Stimulated activated CD8-positive, alpha-beta memory T cell treated with anti-CD3 and anti-CD28 coated beads, Interleukin-7, amount 100 ng/mL, for 48 hours (primary cell): ENCODE measurements at regions not wholly inside any gene's neighbourhood (a gene's known extent, or its start where the extent isn't known, plus 50 kb on each side); places are given as distances from the start of the nearest gene placed in this dataset.
"Not testable (repeated sequence)": the region's sequence is repeated elsewhere in the genome, so short reads cannot be mapped to it uniquely, and the experiment has no call there.

Source experiments
- DNase-seq, 2 donors: peaks; one replicate each; pipeline ENCODE4 v3.0.0-alpha.2; 2020; ENCODE audit warnings: low read depth in 1 of 2; ENCODE audit errors: extremely low read depth in 1 of 2

DNA sequence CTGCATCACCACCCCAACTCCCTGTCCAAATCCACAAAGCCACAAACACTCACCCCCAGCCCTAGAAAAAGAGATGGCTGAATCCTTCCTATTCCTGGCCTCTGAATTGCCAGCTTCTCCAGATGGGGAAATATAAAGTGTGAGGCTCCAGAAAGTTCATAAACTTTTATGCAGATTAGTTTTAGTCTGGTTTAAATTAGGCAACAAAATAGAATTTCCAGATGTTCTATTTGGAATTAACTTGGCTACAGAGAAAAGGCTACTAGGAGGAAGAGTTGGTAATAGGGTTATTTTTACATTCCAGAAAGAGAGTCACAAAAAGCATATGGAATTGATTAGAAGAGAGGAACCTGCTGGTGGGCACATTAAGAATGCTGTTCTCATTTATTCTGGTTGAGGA is 56.0 kb downstream of the EN1 start:
- no peak for DNase-seq

DNA sequence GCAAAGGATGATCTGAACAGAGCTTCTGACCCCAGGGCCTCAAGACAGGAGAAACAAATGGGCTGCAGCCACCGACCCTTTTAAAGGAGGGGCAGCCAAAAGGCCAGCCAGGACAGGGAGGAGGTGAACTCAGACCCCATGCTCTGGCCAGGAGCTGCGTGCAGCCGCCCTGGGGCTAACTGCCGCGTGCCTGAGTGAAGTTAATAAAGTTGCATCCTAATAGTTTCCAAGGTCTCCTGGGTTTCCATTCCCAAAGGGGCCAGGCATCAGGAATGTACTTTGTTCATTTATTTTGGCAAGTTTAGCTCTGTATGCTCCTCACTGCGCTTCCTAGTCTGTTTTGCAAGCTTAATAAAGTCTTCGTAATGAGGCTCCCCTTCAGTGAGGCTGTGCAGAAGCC is 60.7 kb downstream of the EN1 start:
- DNase-seq, result no peak

DNA sequence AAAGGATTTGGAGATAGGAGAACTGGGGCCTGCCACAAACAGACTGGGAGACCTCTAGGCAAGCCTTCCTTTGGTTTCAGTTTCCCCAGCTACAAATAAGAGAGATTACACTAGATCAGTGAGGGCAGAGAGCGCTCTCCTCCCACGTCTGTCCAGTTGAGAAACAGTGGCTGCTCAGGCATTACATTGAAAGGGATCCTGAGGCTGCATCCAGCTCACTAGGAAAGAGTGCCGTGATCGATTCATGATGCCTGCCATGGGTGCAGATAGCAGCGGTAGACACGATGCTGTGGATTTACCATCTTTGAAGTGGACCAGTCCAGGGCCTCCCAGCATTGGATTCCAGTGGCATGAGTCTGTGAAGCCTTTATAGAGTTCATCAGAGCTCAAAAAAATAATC is 62.6 kb downstream of the EN1 start:
- DNase-seq, result no peak

DNA sequence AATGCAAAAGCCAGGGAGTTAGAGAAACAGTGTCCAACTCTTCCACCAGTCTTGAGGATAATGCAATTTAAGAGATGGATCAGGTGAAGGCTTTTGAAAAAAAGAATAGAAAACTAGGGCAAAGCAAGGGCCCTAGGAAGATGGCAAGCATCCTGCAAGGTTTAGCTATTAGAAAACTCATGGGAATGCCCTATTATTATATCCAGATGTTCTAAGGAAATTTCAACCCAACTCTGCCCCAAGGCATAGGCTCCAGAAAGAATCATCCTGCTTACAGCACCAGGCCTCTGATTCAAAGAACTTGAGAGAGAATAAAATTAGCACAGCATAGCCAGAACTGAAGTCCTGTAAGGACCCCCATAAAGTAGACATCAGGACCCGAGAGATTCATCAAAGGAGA is 68.1 kb downstream of the EN1 start:
- no peak for DNase-seq

DNA sequence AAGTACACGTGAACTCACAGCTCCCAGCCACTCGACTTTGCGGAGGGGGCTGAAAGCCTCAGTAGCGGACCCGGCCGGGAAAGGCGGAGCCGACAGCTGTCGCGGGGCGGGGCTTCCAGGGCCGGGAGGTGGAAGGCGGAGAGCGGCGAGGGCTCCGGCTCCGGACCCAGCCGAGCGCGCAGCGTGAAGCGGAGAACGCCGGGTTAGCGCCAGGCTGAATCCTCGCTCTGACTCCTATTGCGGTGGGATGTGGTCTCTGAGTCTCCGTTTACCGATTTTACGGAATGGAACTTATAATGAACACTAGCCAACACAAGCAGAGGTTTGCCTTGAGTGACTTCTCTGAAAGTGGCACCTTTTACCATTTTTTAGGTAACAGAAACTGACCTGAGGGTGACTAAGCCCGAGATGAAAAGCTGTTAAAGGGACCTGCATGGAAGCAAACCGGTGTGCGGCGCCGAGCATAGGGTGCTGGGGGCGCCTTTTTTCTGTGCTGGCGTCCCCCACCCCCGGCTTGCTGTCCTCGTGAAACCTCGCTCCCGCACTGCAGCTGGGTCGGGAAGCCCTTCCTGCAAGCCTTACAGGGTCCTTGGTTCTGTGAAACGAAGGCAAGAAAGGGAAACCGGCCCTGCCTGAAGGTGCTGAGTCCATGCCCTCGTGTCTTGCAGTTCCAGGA is 72.9 kb downstream of the EN1 start:
- peak; percentile 14 to 25 for DNase-seq

DNA sequence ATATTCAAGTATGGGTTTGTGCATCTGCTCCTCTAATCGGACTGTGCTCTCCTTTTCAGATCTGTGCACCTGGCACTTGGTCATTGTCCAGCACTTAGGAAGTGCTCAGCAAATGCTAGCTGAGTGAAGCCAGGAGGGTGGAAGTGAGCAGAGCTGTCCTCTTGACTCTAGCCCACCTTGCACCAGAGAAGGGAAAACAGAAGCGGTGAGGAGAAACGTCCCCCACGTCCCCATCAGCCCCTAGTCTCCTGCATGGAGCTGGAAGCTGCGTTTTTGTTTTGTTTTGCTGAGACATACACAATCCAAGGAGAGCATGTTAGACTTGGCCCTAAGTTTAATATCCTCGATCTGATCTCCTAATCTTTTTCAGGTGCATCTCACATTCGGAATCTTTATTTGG is 73.6 kb downstream of the EN1 start:
- no peak for DNase-seq

DNA sequence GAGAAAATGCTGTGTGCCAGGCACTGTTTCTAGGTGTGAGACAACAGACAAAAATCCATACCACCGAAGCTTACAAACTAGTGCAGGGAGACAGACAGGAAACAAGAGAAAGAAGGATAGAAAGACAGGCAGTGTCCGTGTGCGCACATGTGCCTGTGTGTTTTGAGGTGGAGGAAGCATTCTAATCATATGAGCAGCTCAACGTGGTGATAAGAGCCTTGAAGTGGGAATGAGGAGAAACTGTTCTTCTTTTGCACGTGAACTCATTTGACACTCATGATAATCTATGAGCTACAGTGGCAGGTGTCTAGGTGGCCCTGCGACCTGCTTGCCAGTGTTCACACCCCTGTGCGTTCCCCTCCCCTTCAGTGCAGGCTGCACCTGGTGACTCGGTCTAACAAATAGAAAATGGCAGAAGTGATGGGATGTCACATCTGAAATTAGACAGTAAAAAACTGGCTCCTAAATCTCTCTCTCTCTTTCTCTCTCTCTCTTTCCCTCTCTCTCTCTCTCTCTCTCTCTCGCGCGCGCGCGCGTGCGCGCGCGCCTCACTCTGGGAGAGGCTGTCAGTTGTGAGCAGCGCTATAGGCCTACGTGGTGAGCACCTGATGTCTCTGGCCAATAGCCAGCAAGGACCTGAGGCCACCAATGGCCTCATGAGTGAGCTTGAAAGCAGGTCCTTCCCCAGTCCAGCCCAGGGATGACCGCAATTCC is 74.8 kb downstream of the EN1 start:
- DNase-seq, result no peak

DNA sequence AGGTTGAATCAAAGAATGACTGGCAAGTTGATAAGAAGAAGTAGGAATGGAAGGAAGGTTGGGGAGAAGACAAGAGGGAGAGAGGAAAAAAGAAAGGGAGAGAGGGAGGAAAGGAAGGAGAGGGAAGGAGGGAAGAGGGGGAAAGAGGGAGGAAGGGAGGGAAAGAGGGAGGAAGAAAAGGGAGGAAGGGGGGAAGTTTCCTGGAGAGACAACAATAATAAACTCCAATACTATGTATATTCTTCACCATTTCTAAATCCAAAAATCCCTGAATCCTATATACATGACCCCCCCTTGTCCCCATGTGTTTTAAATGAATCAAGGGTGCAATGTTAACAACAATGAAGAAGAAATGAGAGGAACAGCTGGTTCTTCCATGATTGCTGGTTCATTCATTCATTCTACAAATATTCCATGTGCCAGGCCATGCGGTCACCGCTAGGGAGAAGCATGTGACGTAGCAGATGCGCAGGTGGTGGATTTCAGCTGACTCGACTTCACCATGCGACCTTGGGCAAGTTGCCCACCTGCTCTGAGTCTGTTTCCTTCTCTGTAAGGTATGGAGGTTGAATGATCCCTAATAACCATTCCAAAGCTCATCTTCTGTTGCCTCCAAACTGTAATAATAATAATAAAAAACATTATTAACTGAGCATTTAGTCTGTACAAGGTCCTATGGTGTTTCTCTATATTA is 77.6 kb downstream of the EN1 start:
- DNase-seq, result no peak

DNA sequence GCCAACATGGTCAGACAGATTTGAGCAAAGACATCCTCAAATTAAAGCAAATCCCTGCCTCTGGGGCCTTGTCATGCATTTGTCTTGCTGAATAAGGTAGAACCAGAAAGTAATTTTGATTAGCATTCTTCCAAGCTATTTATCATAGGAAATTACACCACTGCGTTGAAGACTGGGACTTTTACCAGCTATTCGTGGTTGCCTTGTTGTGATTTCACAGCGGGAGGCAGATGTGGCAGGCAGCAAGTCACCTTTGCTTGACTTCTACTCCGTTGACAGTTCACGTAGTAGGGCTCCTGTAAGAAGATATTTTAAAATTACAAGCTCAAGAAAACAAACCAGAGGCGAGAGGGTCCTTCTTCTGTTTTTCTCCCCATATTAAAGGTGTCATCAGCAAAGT is 80.6 kb downstream of the EN1 start:
- DNase-seq, result no peak

DNA sequence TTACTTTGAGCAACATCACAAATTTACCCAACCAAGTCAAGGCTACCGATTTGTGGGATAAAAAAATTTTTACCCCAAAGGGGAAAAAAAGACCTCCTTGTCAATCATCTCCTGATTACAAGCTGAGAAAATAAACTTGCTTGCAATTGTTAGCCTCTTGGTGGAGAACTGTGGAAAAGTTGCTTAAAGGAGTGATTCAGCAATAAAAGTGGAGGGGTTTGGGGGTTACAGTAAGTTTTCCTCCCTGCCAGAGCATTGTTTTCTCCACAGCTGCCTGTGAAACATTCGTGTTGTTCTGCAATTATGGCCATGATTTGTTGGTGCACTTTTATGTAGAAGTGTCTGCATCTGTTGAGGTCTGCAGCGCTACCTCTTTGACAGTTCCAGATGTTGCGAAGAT is 82.6 kb downstream of the EN1 start:
- DNase-seq, result no peak

DNA sequence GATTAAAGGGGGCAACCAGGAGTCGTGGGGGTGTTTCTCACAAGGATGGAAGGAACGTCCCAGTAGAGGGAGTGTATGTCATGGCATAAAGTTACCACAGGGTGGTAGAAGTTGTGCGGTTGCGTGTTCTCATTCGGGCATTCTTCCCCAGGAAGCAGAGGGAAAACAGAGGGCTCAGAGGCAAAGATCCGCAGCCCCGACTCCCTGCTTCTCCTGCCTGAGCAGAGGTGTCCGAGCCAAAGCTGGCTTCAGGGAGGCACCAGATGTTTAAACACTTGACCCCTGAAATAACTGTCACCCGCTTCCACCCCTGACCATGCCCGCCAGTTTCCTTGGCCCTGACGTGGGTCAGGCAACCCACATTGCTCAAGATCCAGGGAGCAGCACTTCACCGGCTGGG is 83.7 kb downstream of the EN1 start:
- DNase-seq, result no peak

DNA sequence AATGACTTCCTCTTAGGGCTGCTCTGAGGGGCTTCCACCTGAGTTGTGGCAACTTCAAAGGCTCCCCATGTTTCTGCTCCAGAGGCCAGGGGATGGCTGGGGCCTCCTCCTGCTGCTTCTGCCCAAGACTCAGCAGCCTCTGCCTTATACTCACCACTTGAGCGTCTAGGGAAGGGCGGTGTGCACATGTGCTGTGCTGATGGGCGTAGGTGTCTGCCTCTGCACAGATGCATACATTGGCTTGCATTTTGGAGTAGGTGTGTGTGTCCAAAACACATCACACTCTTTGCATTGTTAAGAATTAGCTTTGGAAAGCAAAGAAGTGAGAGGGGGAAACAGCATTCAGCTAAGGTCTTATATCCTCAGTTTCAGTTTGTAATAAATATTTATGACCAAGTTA is 85.2 kb downstream of the EN1 start:
- DNase-seq, result no peak

DNA sequence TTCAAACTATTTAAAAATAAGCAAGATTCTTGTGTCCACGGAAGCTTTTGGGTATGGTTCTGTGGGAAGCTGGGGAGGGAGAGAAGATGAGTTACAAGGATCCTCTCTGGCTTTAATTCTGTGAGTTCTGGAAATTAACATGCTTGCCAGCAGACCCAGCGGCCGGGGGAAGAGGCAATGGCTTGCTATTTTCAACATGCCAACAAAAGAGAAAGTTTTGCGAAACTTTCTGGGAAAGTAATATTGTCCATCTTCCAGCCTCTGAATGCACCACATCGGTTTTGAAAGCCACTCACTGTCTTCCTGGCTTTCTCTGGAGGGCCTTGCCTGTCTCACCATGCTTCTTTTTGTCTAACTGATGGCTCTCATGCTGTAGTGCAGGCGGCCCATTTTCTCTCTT is 85.7 kb downstream of the EN1 start:
- DNase-seq, result no peak

DNA sequence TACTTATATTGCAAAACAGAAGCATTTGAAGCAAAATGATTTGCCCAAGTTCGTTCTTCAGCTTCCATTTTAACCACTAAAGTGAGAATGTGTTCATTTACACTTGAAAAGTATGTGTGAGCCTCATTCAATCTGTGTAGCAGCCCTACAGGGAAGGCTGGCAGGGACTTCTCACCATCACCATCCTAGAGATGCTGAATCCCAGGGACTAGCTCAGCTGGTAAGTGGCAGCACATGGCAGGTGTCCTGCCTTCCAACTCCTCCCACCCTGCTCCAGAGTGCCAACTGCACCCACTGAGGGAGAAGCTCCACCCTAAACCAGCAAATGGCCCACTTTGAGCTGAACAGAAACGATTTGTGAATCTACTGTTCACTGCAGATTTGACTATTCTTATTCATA is 91.5 kb downstream of the EN1 start:
- no peak for DNase-seq

DNA sequence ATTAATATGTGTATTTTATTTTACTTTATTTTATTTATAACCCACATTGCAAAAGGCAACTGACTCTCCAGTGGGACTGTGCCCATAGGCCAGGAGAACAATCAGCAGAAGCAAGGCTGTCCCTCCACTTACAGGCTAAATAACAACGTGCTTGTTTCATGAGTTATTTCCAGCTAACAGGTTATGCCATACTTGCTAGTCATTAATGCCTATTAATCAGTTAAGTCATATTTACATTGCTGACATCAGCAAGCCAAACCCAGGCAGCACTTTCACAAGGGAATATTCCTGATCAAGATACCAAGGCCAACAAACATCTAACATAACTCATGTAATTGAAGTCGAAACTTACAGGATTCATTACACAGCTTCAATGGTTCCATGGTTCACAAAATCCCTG is 92.1 kb downstream of the EN1 start:
- no peak for DNase-seq

DNA sequence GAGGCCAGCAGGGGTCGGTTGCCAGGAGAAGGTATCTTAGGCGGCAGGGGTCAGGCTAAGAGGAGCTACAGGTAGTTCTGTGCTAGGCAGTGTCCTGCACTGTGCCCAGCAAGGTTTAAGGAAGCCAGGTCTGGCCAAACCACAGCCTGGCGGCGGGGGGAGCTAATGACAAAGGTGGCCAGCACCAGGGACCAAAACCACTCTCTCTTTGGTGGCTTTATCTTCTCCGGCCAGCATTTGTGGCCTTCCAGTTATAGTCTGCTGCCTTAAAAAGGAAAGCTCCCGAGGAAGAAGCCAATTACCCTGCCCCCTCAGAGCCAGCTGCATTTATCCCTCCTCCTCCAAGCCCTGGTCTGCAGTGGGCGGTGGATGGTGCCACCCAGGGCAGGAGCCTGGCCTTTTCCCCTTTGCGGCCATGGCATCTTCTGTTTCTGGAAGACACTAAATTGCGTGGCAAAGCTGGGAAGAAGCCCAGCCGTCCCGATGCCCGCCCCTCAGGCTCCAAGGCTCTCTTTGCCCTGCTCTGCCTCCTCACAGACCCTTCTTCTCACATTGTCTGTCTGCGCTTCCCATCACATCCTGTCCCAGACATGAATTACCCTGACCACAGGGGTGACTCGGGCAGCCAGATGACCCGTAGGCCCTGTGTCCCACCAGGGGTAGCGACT is 94.6 kb downstream of the EN1 start:
- no peak for DNase-seq

DNA sequence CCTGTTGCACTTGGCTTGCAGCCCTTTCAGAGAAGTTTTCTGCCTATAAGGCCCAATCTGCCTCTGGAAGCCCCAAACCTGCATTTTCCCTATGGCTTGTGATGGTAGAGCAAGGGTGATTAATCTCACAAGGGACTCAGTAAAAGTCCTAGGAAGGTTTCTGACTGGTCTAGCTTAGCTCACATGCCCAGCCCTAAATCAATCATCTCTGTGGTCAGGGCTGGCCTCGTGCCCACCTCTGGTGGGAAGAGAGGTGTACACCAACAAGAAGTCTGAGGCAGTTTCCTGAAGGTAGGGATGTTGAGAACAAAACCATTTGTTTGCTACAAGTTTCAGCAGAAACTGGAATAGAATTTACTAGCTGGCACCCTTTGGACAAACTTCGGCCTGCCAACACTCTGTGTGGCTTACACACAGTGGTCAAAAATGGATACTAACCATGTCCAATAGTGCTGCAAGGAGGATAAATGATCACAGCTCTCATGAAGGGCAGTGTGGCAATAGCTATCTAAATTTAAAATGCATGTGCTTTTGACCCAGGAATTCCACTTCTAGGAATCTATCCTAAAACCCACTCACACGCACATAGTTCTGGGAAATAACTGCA is 96.4 kb downstream of the EN1 start:
- DNase-seq, result no peak

DNA sequence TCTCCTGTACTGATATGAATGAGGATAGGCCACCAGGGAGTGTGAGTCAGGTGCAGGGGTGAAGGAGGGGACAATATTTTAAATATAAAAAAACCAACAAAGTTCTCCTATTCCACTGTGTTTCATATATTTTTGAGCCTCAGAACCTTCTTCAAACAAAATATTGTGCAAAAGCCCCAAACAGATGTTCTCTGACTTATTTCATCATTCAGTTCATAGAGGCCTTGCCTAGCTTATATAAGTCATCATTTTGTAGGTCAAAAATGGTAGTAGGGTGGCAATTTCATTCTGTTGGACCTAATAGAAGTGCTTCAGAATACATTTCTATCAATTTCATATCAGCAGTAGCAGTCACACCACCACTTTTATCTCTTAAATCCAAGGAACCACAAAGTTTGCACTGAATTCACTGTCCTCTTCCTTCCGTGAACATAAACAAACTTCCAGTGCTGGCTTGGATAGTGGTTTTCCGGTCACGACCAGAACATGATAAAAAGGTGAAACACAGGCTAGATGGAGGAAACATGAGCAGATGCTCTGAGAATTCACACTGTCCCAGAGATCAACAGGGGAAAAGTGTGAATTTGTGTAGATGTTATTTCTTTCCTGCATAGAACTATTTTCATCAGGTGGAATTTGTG is 99.1 kb downstream of the EN1 start:
- DNase-seq, result no peak

DNA sequence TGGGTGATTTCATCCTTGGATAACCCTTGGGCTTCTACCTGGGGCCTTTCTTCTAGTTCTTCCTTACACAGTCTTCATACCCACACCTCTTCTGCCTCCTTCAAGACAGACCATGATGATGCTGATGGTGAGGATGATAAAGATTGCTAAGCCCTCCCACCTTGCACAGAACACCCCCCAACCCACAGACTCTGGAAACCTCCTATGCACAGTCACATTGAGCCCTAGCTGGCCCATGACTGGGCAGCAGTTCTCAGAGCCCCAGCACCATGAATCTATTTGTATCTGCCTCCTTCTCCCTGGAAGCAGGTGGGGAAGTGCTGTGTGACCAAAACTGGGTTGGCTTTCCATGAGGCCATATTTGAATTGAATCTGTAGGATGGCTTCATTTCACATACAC is 99.8 kb downstream of the EN1 start:
- DNase-seq, result no peak

DNA sequence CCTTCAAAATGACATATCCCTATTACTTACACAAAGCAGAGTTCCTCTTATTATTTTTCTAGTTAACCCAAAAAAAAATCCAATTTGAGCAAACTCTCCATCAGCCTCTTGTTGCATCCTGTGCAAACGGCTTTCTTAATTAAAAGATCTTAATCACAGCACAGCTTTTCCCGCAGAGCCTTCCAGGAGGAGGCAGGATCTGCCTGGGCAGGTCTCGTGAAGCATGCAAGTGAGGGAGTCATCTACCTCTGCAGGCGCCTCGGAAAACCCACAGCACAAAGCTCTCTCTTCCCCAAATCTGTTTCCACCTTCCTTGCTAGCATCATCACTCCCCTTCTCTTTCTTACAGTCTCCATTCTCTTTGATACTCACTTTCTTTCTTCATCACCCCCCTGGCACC is 100.4 kb downstream of the EN1 start:
- no peak for DNase-seq

DNA sequence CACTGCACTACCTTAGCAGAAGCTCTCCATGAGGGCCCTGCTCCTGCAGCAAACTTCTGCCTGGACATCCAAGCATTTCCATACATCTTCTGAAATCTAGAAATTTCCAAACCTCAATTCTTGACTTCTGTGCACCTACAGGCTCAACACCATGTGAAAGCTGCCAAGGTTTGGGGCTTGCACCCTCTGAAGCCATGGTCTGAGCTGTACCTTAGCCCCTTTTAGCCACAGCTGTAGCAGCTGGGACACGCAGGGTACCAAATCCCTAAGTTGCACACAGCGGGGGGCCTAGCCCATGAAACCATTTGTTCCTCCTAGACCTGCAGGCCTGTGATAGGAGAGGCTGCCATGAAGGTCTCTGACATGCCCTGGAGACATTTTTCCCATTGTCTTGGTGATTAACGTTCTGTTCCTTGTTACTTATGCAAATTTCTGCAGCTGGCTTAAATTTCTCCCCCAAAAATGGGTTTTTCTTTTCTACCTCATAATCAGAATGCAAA is 102.7 kb downstream of the EN1 start:
- not testable (repeated sequence) for DNase-seq
